ENCODE measurements at regions not wholly inside any gene's neighbourhood (a gene's known extent, or its start where the extent isn't known, plus 50 kb on each side); places are given as distances from the start of the nearest gene placed in this dataset.

DNA sequence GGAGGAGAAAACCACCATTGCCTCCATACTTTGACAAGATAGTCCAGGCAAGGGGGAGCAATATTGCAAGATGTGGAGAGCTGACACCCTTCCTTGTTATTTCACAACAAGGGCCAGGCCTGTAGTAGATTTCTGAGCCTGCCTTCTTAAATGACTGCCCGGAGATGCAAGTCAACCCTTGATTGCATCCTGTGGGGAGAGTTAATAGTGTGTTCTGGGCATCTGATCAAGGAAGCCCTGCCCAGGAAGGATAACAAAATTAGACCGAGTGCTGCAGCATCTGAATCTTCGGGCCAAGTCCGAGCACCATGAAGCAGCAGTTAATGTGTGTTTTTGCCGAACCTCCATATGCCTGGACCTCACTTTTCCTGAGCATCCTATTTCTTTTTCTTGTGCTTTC is 382.3 kb downstream of the PRDM2 start:
- Histone ChIP-seq H3K4me1 (ENCODE audit: control insufficient read depth in 2 of 2, insufficient read depth in 2 of 2, low read length in 2 of 2) (no peaks in the 10 kb centered on the region), H3K27ac (ENCODE audit: low read depth, low read length) (no peak overlapping the region), H3K4me3 (ENCODE audit: low read length) (no peak overlapping the region), H3K36me3 (ENCODE audit: control insufficient read depth in 2 of 3, insufficient read depth in 3 of 3, low read length in 3 of 3) (no peaks in the 10 kb centered on the region), H3K9me3 (ENCODE audit: control insufficient read depth in 2 of 3, low read length in 3 of 3) (no peaks in the 10 kb centered on the region), H3K27me3 (ENCODE audit: control insufficient read depth in 2 of 2, insufficient read depth in 2 of 2, low read length in 2 of 2) (no peaks in the 10 kb centered on the region)
- intact Hi-C loops (cut with micrococcal nuclease), result no loop called here
- Mint-ChIP-seq H3K36me3 (no peaks in the 10 kb centered on the region), H3K4me3 (no peak overlapping the region), H3K27ac (no peak overlapping the region), H3K9me3 (peaks cover 0 to 2% (median 0%) of the 10 kb centered on the region in 11 donors), H3K27me3 (peaks cover 0 to 18% (median 2%) of the 10 kb centered on the region in 5 donors), H3K4me1 (no peaks in the 10 kb centered on the region)
- DNase-seq (no peak), ATAC-seq (no peak)
- ChIA-PET POLR2A (no interaction called here), CTCF (no interaction called here)

DNA sequence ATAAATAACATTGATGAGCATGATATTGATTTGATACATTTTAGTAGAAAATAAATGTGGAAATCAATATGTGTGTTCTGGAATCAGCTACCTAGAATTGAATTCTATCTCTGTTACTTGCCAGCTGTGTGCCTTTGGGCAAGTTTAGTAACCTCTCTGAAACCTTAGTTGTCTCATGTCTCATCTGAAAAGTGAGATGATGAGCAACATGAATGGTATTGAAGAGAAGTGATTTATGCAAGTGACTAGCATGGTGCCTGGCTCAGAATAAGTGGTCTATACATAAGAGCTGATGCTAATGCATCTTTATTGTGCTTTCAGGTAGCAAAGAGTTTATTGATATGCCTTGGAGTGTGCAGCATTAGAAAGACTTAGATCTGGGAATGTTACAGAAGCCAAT is 383.3 kb downstream of the PRDM2 start:
- no peak overlapping the region for H3K27ac ChIP-seq (ENCODE audit: low read depth, low read length)
- H3K36me3 ChIP-seq (ENCODE audit: control insufficient read depth in 2 of 3, insufficient read depth in 3 of 3, low read length in 3 of 3), result no peaks in the 10 kb centered on the region
- Mint-ChIP-seq H3K27me3 (peaks cover 0 to 18% (median under 1%) of the 10 kb centered on the region in 5 donors), H3K4me1 (no peaks in the 10 kb centered on the region), H3K36me3 (no peaks in the 10 kb centered on the region), H3K27ac (no peak overlapping the region), H3K4me3 (no peak overlapping the region), H3K9me3 (peaks cover 0 to 2% (median 0%) of the 10 kb centered on the region in 11 donors)
- ChIA-PET POLR2A (no interaction called here), CTCF (no interaction called here)
- intact Hi-C loops (cut with micrococcal nuclease), result no loop called here
- DNase-seq, result no peak
- no peak overlapping the region for H3K4me3 ChIP-seq (ENCODE audit: low read length)
- H3K9me3 ChIP-seq (ENCODE audit: control insufficient read depth in 2 of 3, low read length in 3 of 3), result no peaks in the 10 kb centered on the region
- no peaks in the 10 kb centered on the region for H3K27me3 ChIP-seq (ENCODE audit: control insufficient read depth in 2 of 2, insufficient read depth in 2 of 2, low read length in 2 of 2)
- no peaks in the 10 kb centered on the region for H3K4me1 ChIP-seq (ENCODE audit: control insufficient read depth in 2 of 2, insufficient read depth in 2 of 2, low read length in 2 of 2)
- ATAC-seq, result no peak

DNA sequence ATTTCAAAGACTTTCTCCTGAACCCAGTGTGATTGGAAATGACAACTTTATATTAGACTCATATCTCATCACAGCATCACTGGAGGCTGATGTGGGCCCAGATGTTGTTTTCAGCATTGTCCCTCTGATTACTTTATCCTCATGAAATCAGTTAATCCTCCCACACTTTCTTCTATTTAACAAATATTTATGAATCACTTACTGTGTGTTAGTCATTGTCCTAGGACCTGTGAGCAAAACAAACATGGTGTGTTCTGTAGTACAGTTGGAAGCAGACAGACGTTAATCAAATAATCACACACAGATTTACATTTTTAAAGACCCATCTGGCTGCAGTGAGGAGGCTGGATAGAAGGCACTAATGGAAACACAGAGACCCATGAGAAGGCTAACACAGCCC is 383.7 kb downstream of the PRDM2 start:
- no peaks in the 10 kb centered on the region for H3K36me3 Mint-ChIP-seq
- CTCF ChIA-PET, result no interaction called here

DNA sequence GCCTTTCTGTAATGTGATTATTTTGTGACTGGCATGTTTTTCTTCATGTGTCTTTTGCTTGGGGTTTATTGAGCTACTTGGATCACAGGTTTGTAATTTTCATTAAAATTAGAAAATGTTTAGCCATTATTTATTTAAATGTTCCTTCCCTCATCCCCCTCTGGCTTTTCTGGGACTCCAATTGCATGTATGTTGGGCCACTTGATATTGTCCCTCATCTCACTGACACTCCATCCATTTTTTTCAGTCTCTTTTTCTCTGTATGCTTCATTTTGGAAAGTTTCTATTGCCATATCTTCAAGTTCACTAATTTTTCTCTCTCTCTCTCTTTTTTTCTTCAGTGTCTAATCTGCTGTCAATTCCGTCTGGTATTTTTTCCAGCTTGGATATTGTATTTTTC is 390.1 kb downstream of the PRDM2 start:
- DNase-seq (no peak), ATAC-seq (no peak)
- intact Hi-C loops (cut with micrococcal nuclease), result no loop called here
- H3K9me3 ChIP-seq (ENCODE audit: control insufficient read depth in 2 of 3, low read length in 3 of 3), result no peaks in the 10 kb centered on the region
- H3K4me1 ChIP-seq (ENCODE audit: control insufficient read depth in 2 of 2, insufficient read depth in 2 of 2, low read length in 2 of 2), result no peaks in the 10 kb centered on the region
- Mint-ChIP-seq H3K27ac (no peak overlapping the region), H3K36me3 (peaks cover 0 to 8% (median 4%) of the 10 kb centered on the region in 5 donors), H3K9me3 (peaks cover 3 to 20% (median 8%) of the 10 kb centered on the region in 11 donors), H3K27me3 (peaks cover 0 to 38% (median 18%) of the 10 kb centered on the region in 5 donors), H3K4me1 (no peaks in the 10 kb centered on the region), H3K4me3 (no peak overlapping the region)
- no peaks in the 10 kb centered on the region for H3K36me3 ChIP-seq (ENCODE audit: control insufficient read depth in 2 of 3, insufficient read depth in 3 of 3, low read length in 3 of 3)
- POLR2A ChIA-PET, result interaction anchor here (0.6 kb wide), 1 partner anchor 658 kb away, joined by 4 read pairs; no protein-coding TSS in a partner anchor
- no peak overlapping the region for H3K4me3 ChIP-seq (ENCODE audit: low read length)
- no peaks in the 10 kb centered on the region for H3K27me3 ChIP-seq (ENCODE audit: control insufficient read depth in 2 of 2, insufficient read depth in 2 of 2, low read length in 2 of 2)
- CTCF ChIA-PET, result no interaction called here
- no peak overlapping the region for H3K27ac ChIP-seq (ENCODE audit: low read depth, low read length)

More for the DNA sequence above, 383.7 kb downstream of the PRDM2 start:
- DNase-seq (no peak), ATAC-seq (no peak)
- Mint-ChIP-seq H3K27me3 (peaks cover 0 to 22% (median 4%) of the 10 kb centered on the region in 5 donors), H3K27ac (no peak overlapping the region), H3K4me1 (no peaks in the 10 kb centered on the region), H3K9me3 (peaks cover 0 to 2% (median 0%) of the 10 kb centered on the region in 11 donors), H3K4me3 (no peak overlapping the region)
- POLR2A ChIA-PET, result no interaction called here
- H3K36me3 ChIP-seq (ENCODE audit: control insufficient read depth in 2 of 3, insufficient read depth in 3 of 3, low read length in 3 of 3), result no peaks in the 10 kb centered on the region
- no peak overlapping the region for H3K27ac ChIP-seq (ENCODE audit: low read depth, low read length)
- intact Hi-C loops (cut with micrococcal nuclease), result no loop called here
- H3K9me3 ChIP-seq (ENCODE audit: control insufficient read depth in 2 of 3, low read length in 3 of 3), result no peaks in the 10 kb centered on the region
- no peak overlapping the region for H3K4me3 ChIP-seq (ENCODE audit: low read length)
- H3K4me1 ChIP-seq (ENCODE audit: control insufficient read depth in 2 of 2, insufficient read depth in 2 of 2, low read length in 2 of 2), result no peaks in the 10 kb centered on the region
- no peaks in the 10 kb centered on the region for H3K27me3 ChIP-seq (ENCODE audit: control insufficient read depth in 2 of 2, insufficient read depth in 2 of 2, low read length in 2 of 2)

DNA sequence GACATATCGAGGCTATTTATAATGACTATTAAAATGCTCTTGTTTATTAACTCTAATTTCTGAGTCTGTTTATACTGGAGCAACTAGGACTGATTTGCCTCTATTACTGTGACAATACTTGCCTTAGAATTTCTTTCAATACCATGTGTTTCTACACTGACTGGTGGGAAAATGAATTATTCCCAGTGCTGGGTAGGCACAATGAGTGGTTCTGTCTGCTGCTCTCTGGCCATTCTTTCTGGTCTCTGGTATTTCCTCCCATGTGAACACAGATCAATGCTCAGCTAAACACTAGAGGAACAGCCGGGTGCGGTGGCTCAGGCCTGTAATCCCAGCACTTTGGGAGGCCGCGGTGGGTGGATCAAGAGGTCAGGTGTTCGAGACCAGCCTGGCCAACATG is 390.5 kb downstream of the PRDM2 start:
- no peak for DNase-seq
- POLR2A ChIA-PET, result no interaction called here
- peaks cover 0 to 8% (median 4%) of the 10 kb centered on the region in 5 donors for H3K36me3 Mint-ChIP-seq
- H3K4me1 Mint-ChIP-seq, result no peaks in the 10 kb centered on the region
- no peak overlapping the region for H3K27ac ChIP-seq (ENCODE audit: low read depth, low read length)
- no peak for ATAC-seq
- intact Hi-C loops (cut with micrococcal nuclease), result no loop called here
- H3K4me3 Mint-ChIP-seq, result no peak overlapping the region
- peaks cover 3 to 20% (median 8%) of the 10 kb centered on the region in 11 donors for H3K9me3 Mint-ChIP-seq
- H3K36me3 ChIP-seq (ENCODE audit: control insufficient read depth in 2 of 3, insufficient read depth in 3 of 3, low read length in 3 of 3), result no peaks in the 10 kb centered on the region
- H3K27ac Mint-ChIP-seq, result no peak overlapping the region
- H3K27me3 ChIP-seq (ENCODE audit: control insufficient read depth in 2 of 2, insufficient read depth in 2 of 2, low read length in 2 of 2), result no peaks in the 10 kb centered on the region
- H3K4me1 ChIP-seq (ENCODE audit: control insufficient read depth in 2 of 2, insufficient read depth in 2 of 2, low read length in 2 of 2), result no peaks in the 10 kb centered on the region
- no peak overlapping the region for H3K4me3 ChIP-seq (ENCODE audit: low read length)
- no peaks in the 10 kb centered on the region for H3K9me3 ChIP-seq (ENCODE audit: control insufficient read depth in 2 of 3, low read length in 3 of 3)
- CTCF ChIA-PET, result no interaction called here
- H3K27me3 Mint-ChIP-seq, result peaks cover 0 to 38% (median 18%) of the 10 kb centered on the region in 5 donors

DNA sequence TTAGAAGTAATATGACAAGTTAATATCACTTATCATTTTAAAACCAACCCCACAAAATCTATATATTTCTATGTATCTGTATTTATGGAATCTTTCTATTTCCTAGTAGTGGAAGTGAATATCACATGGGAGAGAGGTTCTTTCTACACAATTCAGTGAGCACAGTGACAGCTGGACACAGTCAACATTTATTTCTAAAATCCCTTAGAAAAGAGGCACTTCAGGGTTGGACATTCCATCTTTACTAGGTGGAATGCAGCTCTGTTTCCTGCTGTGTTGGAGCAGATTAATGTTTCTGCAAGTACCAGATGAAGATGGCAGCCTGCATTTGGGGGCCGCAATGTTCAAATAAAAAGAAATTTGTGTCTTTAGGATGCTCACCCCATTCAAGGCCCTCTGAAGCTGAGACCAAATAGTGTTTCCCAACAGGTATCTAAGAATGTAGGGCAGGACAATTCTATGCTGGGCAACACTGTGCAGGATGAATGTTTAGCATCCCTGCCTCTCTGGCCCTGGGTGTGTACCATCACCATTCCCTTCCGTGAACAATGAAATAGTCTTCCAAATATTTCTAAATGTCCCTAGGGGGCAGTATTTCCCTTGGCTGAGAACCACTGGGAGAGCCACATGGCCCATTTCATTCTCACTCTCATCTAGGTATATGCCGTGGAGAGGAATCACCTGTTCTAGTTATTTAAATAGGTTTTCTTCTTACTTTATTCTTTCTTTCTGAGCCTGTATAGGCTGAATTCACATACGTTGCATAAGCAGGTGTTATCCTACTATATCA is 394.8 kb downstream of the PRDM2 start:
- H3K27ac ChIP-seq (ENCODE audit: low read depth, low read length), result no peak overlapping the region
- ChIA-PET POLR2A (no interaction called here), CTCF (no interaction called here)
- H3K27ac Mint-ChIP-seq, result no peak overlapping the region
- H3K4me1 Mint-ChIP-seq, result no peaks in the 10 kb centered on the region
- intact Hi-C loops (cut with micrococcal nuclease), result loop anchor here in 1 of 2 donors (5.0 kb wide), 1 partner anchor 952 kb away; no protein-coding TSS in a partner anchor
- no peak overlapping the region for H3K4me3 ChIP-seq (ENCODE audit: low read length)
- H3K4me3 Mint-ChIP-seq, result no peak overlapping the region
- H3K36me3 ChIP-seq (ENCODE audit: control insufficient read depth in 2 of 3, insufficient read depth in 3 of 3, low read length in 3 of 3), result no peaks in the 10 kb centered on the region
- DNase-seq, result peak in 1 of 9 donors; percentile 15
- H3K27me3 ChIP-seq (ENCODE audit: control insufficient read depth in 2 of 2, insufficient read depth in 2 of 2, low read length in 2 of 2), result no peaks in the 10 kb centered on the region
- H3K27me3 Mint-ChIP-seq, result peaks cover 0 to 48% (median 31%) of the 10 kb centered on the region in 5 donors
- no peak for ATAC-seq
- H3K9me3 Mint-ChIP-seq, result peaks cover 3 to 15% (median 9%) of the 10 kb centered on the region in 11 donors
- H3K4me1 ChIP-seq (ENCODE audit: control insufficient read depth in 2 of 2, insufficient read depth in 2 of 2, low read length in 2 of 2), result no peaks in the 10 kb centered on the region
- H3K36me3 Mint-ChIP-seq, result peaks cover 0 to 8% (median 4%) of the 10 kb centered on the region in 5 donors
- H3K9me3 ChIP-seq (ENCODE audit: control insufficient read depth in 2 of 3, low read length in 3 of 3), result no peaks in the 10 kb centered on the region

Data from naive thymus-derived CD4-positive, alpha-beta T cell (primary cell).